HG02885 (cell line): ENCODE measurements at regions not wholly inside any gene's neighbourhood (a gene's known extent, or its start where the extent isn't known, plus 50 kb on each side); places are given as distances from the start of the nearest gene placed in this dataset.
"Not testable (repeated sequence)": the region's sequence is repeated elsewhere in the genome, so short reads cannot be mapped to it uniquely, and the experiment has no call there.

Experiments used
- ATAC-seq: cut with Tn5 transposase; IDR thresholded peaks from one replicate; pipeline ENCODE4 v1.9.1; 2021; ENCODE audit warnings: mild to moderate bottlenecking; ENCODE audit not compliant: unreplicated experiment, poor library complexity

GRCh38 chr1:221018414-221018813 is 139.2 kb downstream of the HLX start:
- ATAC-seq: no peak

DNA sequence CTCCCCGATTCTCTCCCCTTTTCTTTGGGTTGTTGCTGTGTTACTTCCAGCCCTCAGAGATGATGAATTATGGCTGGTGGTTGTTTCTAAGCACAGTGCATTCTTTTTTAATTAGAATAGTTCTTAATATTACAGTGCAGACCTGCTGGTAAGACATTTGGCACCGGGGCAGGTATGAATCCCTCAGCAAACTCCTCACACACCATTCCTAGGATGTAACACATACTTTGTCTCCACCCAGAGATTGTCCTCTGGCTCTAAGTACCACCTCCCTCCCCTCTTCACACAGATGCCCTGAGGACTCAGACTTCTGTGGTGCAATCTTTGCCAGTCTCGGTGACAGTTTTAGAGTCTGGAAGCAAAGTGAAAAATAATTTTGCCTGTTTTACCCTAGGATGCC is 143.1 kb downstream of the HLX start:
- ATAC-seq: no peak

DNA sequence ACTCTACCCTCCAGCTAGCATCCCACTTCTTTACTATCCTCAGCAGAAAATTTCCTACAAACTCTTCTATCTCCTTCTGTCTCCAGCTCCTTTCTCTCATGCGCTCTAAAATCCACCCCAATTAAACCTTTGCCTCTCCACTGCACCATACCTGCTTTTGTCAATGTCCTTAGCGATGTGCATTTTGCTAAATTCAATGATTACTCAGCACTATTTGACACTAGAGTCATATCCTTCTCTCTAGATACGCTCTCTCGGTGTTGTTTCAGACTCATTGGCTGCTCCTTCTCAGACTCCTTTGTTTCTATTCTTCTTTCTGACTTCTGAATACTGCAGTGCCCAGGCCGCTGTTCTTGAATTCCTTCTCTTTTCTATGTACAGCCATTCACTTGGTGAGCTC is 144.2 kb downstream of the HLX start:
- ATAC-seq: no peak

GRCh38 chr1:221025501-221025900 is 146.3 kb downstream of the HLX start:
- ATAC-seq: no peak

DNA sequence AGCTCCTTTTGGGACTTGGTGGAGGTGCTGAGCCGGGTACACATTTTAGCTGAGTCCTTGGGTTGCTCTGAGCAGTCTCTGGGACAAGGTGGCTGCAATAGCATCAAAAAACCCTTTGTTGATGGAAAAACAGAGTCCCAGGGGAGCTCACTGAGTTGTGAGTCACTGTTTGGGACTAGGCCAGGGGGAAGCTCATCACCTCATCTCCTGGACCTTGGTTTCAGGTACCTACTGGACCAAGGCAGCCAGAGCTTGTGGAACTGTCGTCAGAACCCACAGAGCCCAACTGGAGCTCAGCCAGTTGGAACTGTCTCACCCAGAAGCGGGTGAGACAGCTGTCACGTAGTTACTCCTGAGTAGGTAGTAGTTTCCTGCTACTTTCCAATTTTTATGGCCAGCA is 146.7 kb downstream of the HLX start:
- ATAC-seq: no peak

DNA sequence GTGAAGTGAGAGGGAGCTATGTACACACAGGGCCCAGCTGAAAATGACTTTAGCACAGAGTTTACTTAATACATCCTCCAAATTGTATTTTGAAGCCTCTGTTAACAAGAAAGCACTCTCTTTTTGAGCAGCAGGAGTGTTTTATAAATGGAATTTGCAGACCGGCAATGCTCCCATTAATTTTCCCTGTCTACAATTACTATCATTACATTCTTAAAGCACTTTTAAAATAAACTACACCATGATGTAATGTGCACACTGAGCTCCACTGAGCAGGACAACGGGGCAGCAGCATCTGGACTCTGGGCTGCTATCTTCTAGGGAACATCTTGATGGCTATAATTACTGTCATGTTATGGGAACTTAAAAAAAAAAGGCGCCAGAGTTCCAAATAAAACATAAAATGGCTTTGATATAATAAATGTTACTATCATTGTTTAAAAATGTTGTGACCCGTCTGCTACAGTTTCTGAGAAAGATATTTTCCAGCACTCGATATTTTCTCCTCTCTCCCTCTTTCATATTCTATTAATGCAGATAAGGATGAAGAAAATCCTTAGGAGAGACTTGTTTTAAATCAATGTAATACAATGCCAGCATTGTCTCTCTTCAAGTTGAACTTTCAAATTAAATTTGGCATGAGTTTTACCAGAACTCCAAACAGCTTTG is 150.9 kb downstream of the HLX start:
- no peak for ATAC-seq

GRCh38 chr1:221030990-221031389 is 151.7 kb downstream of the HLX start:
- no peak for ATAC-seq

GRCh38 chr1:221031458-221032203 is 152.4 kb downstream of the HLX start:
- no peak for ATAC-seq

DNA sequence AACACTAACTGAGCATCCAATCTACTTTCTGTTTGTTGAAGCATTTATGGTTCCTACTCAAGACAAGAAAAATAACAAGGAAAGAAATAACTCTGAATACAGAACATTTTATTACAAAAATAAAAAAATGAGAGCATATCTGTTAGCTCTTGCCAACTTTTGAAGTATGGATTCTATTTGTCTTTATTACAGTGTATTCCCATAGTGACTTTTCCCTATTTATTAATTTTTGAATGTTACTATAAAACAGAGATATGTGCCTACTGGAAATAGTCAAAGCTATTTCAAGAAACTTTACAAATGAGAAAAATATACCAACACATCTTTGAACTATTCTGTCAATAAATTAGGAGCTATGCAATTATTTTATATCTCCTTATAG is 153.0 kb downstream of the HLX start:
- no peak for ATAC-seq

DNA sequence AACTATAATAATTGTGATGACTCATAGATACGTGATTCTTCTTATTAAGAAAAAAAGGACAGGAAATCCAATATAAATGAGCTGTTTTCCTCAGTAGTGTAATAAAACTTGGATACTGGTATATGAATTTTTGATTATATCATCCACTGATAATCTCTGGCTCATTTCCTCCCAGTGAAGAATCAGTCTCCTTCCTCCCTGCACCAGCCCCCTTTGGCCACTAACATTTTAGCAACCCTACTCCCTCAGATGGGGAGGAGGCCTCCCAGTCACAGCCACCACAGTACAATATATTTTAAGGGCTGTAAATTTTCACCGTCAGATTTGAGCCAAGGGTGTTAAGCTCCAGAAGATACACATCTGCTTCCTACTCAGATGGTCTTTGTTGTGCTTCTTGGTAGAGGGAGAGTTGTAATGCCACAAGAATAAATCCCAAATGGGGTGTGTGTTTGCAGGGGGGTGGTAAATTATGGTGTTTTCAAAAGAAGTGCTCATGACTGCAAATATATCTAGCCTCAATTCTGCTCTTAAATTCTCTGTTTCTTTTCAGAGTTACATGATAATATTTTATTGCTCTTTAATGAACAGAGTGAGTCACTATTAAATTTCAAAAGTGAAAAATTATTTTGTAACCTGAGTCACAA is 153.5 kb downstream of the HLX start:
- no peak for ATAC-seq

DNA sequence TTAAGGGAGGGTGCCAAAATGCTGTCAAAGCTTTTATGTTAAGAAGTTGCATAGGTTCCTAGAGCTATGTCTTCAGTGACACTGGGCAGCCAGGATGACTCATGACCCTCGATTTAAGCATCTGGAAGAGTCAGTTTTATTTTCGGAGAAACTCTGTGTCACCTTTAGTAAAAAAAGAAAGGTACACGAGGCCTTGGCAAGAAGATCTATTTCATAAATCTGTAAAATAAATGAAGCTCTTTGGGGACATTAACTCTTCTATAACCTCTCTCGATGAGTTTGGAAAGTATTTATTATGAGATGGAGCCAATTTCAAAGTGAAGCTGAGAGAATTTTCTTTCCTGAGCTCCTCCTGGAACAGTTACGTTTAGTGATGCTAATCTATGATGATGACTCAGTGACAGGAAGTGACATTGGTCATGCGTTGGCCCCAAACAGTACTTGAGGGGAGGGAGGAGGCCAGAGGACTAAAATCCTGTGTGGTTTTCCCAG is 156.5 kb downstream of the HLX start:
- ATAC-seq: no peak

- no peak for ATAC-seq
Measured at GRCh38 chr1:221039616-221040015, 160.4 kb downstream of the HLX start.

DNA sequence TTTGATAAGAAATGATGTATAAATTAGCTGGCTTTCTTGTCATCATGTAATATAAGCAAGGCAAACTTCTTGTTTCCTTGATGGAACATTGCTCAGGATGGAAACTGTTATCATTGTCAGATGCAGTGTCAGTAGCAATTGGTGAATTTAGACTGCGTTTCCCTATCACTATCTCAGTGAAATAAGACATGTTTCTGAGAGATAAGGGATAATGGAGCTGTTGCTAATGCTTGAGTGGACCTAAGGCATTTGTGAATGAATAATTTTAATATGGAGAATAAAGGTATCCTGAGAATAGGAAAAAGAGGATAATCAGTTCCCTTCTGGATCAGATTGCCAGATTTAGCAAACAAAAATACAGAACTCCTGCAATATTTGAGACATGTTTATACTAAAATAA is 160.9 kb downstream of the HLX start:
- ATAC-seq: no peak

DNA sequence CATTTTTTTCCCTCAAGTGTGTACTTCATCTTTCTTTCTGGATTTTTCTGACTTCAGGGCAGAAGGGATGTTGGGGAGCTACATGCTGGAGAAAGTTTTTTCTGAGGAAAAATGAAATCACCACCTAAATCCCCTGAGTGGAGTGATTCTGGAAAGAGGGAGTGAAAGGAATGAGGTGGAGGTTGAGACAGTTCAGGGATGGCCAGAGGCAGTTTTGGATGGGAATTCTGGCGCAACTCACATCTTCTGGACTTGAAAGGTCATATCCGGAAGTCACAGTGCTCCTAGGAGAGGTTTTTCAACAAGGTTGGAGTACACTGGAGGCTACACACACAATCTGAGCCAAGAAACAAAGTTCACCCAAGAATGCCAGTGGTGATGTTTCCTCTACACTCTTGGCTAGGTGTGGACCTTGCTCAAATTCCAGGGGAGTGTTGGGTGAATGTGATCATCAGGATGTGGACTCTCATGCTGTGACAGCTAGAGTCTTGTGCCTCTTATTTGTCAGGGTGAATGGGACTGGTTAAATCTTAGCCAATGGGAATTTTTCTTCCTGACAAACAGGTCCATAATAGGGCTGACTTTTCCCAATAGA is 161.5 kb downstream of the HLX start:
- ATAC-seq: no peak

DNA sequence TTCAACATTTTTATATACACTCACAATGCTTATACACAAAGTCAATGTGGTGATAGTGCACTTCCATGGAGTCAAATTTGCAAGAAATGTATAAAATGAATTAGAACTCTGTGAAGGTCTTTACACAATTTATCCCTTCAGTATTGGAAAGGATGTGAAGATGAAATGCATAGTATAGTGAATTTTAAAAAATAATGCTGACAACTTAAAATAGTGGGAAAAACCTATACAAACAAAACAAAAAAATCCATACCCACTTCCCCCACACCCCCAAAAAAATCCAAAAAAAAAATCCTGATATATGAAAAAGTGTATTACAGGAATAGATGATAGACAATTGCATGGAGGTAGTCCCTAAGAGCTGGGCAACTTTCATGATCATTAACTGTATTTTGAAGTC is 165.3 kb downstream of the HLX start:
- no peak for ATAC-seq

GRCh38 chr1:221045151-221045550 is 165.9 kb downstream of the HLX start:
- ATAC-seq: no peak

- peak; percentile 88 for ATAC-seq
Measured at GRCh38 chr1:221045842-221046831, 166.9 kb downstream of the HLX start.

DNA sequence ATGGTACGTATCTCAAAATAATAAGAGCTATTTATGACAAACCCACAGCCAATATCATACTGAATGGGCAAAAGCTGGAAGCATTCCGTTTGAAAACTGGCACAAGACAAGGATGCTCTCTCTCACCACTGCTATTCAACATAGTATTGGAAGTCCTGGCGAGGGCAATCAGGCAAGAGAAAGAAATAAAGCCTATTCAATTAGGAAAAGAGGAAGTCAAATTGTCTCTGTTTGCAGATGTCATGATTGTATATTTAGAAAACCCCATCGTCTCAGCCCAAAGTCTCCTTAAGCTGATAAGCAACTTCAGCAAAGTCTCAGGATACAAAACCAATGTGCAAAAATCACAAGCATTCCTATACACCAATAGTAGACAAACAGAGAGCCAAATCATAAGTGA is 172.1 kb downstream of the HLX start:
- ATAC-seq: not testable (repeated sequence)

DNA sequence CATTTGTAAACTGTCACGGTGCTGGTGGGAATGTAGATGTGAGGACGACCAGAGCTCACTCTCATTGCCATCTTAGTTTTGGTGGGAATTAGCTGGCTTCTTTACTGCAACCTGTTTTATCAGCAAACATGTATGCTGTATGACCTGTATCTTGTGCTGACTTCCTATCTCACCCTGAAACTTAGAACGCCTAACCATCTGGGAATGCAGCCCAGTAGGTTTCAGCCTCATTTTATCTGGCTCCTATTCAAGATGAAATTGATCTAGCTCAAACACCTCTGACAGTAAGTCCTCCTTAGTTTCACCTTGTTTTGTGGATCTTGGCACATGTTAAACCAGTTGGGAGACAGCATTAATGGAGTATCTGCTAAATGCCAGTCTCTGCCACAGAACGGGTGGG is 174.6 kb downstream of the HLX start:
- no peak for ATAC-seq

GRCh38 chr1:221059506-221059905 is 180.3 kb downstream of the HLX start:
- ATAC-seq: no peak
